ENCODE measurements at regions not wholly inside any gene's neighbourhood (a gene's known extent, or its start where the extent isn't known, plus 50 kb on each side); places are given as distances from the start of the nearest gene placed in this dataset.

- no peak overlapping the region for H3K27ac ChIP-seq
- no peaks in the 10 kb centered on the region for H3K4me1 ChIP-seq
- H3K36me3 ChIP-seq, result no peaks in the 10 kb centered on the region
- intact Hi-C loops (cut with DNase I), result no loop called here
- no peaks in the 10 kb centered on the region for H3K9me3 ChIP-seq
- WGBS, 2 donors, result 81 to 88% methylated on average over 4 of the region's 4 CpGs
- TF ChIP-seq POLR2A (IDR thresholded peaks at IDR 0.05), result no peak
- TF ChIP-seq, protein P1, sequence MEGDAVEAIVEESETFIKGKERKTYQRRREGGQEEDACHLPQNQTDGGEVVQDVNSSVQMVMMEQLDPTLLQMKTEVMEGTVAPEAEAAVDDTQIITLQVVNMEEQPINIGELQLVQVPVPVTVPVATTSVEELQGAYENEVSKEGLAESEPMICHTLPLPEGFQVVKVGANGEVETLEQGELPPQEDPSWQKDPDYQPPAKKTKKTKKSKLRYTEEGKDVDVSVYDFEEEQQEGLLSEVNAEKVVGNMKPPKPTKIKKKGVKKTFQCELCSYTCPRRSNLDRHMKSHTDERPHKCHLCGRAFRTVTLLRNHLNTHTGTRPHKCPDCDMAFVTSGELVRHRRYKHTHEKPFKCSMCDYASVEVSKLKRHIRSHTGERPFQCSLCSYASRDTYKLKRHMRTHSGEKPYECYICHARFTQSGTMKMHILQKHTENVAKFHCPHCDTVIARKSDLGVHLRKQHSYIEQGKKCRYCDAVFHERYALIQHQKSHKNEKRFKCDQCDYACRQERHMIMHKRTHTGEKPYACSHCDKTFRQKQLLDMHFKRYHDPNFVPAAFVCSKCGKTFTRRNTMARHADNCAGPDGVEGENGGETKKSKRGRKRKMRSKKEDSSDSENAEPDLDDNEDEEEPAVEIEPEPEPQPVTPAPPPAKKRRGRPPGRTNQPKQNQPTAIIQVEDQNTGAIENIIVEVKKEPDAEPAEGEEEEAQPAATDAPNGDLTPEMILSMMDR (IDR thresholded peaks at IDR 0.05), result no peak
- DNase-seq, result no peak
- no peak overlapping the region for H3K4me3 ChIP-seq (replicated peaks in 1 of 3)
- H3K27me3 ChIP-seq, result no peaks in the 10 kb centered on the region
Measured at GRCh38 chr6:126897758-126898157, 220.7 kb upstream of the RSPO3 start.

- intact Hi-C loops (cut with DNase I), result no loop called here
- 85 to 88% methylated on average over 1 of the region's 1 CpG for WGBS, 2 donors
Measured at GRCh38 chr6:126904176-126904575, 214.3 kb upstream of the RSPO3 start.

DNA sequence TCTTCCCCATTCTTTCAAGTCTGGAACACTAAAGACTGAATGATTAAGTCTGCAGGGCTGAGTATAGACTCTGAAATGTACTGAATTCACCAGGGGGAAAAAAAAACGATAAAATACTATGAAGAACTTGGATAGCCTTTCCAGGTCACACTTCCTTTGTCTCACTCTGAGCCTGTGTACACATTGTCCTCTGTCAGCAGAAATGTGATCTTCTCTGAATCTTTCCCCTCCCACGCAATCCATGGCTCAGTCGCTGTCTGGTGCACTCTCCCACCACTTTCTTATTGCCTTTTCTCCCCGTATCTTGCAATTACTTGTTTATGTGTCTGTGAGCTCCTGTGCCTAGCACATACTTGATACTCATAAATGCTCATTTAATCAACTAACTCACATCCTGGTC lies 212.6 kb upstream of the RSPO3 start:
- no peaks in the 10 kb centered on the region for H3K27me3 ChIP-seq
- intact Hi-C loops (cut with DNase I), result no loop called here
- TF ChIP-seq, protein P1 (IDR thresholded peaks at IDR 0.05), result no peak
- no peak for TF ChIP-seq POLR2A (IDR thresholded peaks at IDR 0.05)
- no peak overlapping the region for H3K27ac ChIP-seq
- WGBS, 2 donors, result 53 to 58% methylated on average over 4 of the region's 4 CpGs
- no peak for DNase-seq
- no peaks in the 10 kb centered on the region for H3K4me1 ChIP-seq
- no peaks in the 10 kb centered on the region for H3K9me3 ChIP-seq
- no peaks in the 10 kb centered on the region for H3K36me3 ChIP-seq
- H3K4me3 ChIP-seq (replicated peaks in 1 of 3), result no peak overlapping the region

More at GRCh38 chr6:126904176-126904575, 214.3 kb upstream of the RSPO3 start:
- Histone ChIP-seq H3K4me3 (replicated peaks in 1 of 3) (no peak overlapping the region), H3K27ac (no peak overlapping the region), H3K36me3 (no peaks in the 10 kb centered on the region), H3K9me3 (no peaks in the 10 kb centered on the region), H3K4me1 (no peaks in the 10 kb centered on the region), H3K27me3 (no peaks in the 10 kb centered on the region)
- no peak for DNase-seq
- TF ChIP-seq POLR2A (IDR thresholded peaks at IDR 0.05), result no peak
- TF ChIP-seq, protein P1 (IDR thresholded peaks at IDR 0.05), result no peak

DNA sequence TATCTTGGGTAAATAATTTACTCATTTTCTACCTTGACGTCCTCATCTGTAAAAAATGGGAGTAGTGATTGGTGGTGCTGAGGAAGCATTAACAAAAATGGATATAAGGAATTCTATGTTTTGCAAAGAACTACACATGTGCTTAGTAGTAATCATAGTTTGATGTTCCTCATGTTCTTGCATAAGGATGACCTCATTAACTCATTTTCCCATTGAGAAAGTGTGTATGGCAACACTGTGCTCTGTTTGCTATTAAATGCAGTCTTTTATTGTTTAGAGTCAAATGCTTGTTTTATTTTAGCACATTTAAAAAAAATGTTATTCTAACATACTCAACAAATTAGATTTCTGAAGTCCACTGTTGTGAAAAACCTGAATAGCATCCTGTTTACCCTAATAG lies 211.2 kb upstream of the RSPO3 start:
- intact Hi-C loops (cut with DNase I), result no loop called here
- H3K36me3 ChIP-seq, result no peaks in the 10 kb centered on the region
- H3K27me3 ChIP-seq, result no peaks in the 10 kb centered on the region
- WGBS, 2 donors, result 77 to 84% methylated on average over 1 of the region's 1 CpG
- H3K4me1 ChIP-seq, result no peaks in the 10 kb centered on the region
- TF ChIP-seq POLR2A (IDR thresholded peaks at IDR 0.05), result no peak
- TF ChIP-seq, protein P1 (IDR thresholded peaks at IDR 0.05), result no peak
- no peak overlapping the region for H3K27ac ChIP-seq
- H3K4me3 ChIP-seq (replicated peaks in 1 of 3), result no peak overlapping the region
- no peaks in the 10 kb centered on the region for H3K9me3 ChIP-seq
- DNase-seq, result no peak

DNA sequence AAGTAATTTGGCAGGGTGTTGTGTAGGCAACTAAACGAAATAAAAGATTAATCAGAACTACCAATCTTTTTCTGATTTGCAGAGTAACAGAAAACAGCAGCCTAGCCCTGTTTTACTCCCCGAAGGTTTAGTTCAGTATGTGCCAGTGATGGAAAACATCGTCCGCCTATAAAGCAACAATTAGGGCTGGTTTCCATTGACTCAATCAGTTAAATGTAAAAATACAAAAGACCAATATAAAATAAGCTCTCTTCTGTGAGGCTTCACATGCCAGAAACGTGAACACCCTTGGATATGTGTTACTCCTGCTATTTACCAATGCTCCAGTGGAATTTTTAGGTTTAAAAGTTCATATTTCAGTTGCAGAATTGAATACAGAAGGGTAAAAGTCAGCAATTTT lies 210.5 kb upstream of the RSPO3 start:
- no peaks in the 10 kb centered on the region for H3K27me3 ChIP-seq
- 65 to 75% methylated on average over 5 of the region's 5 CpGs for WGBS, 2 donors
- no peaks in the 10 kb centered on the region for H3K36me3 ChIP-seq
- H3K9me3 ChIP-seq, result no peaks in the 10 kb centered on the region
- DNase-seq, result no peak
- peaks cover 0 to 3% of the 10 kb centered on the region in 2 donors for H3K4me1 ChIP-seq
- H3K4me3 ChIP-seq (replicated peaks in 1 of 3), result no peak overlapping the region
- intact Hi-C loops (cut with DNase I), result no loop called here
- TF ChIP-seq, protein P1 (IDR thresholded peaks at IDR 0.05), result no peak
- TF ChIP-seq POLR2A (IDR thresholded peaks at IDR 0.05), result no peak
- no peak overlapping the region for H3K27ac ChIP-seq

Measured in thyroid gland (tissue), 4 donors.